ENCODE measurements at regions not wholly inside any gene's neighbourhood (a gene's known extent, or its start where the extent isn't known, plus 50 kb on each side); places are given as distances from the start of the nearest gene placed in this dataset.

DNA sequence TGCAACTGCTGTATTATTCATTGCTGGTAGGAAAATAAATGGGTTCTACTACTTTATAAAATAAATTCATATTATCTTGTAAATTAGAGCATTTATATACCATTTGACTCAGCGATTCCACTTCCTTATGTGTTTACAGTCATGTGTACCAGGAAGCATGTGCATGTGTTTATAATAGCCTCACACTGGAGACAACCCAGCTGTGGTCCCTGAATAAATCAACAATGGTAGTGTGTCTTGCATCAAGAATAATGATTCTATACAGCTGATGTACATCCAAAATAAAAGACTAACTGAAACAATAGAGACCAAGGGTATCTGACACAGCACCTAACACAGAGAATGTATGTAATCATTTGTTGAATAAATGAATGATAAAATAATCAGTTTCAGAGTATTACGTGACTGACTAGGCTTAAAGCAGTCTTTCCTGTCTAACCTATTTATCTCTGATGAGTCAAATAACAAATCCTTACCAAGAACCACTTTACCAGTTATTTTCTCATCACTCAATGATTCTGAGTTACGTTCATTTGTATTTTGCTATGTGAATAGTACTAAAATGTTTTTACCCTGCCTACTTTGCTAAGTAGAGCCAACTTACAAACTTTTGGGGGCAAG lies 216.8 kb downstream of the UBE2E3 start:
- Histone ChIP-seq H3K36me3 (replicated peaks; ENCODE audit: insufficient read depth, low read depth) (no peaks in the 10 kb centered on the region), H2AFZ (no peak overlapping the region), H3K4me2 (no peak overlapping the region), H3K27ac (no peak overlapping the region), H3K9me3 (ENCODE audit: low read depth) (no peaks in the 10 kb centered on the region), H4K20me1 (ENCODE audit: insufficient read depth, poor library complexity, severe bottlenecking) (no peaks in the 10 kb centered on the region), H3K79me2 (no peaks in the 10 kb centered on the region), H3K4me3 (no peak overlapping the region), H3K27me3 (no peaks in the 10 kb centered on the region), H3K4me1 (ENCODE audit: insufficient read depth) (no peaks in the 10 kb centered on the region), H3K9me2 (replicated peaks; ENCODE audit: insufficient read depth) (no peaks in the 10 kb centered on the region)
- DNase-seq (ENCODE audit: low spot score): no peak
- WGBS (ENCODE audit: low lambda C conversion rate, missing lambda C conversion rate): 89% methylated on average over 3 of the region's 3 CpGs
- TF ChIP-seq EZH2 (IDR thresholded peaks at IDR 0.05; ENCODE audit: borderline replicate concordance): no peak
- TF ChIP-seq, protein P1, sequence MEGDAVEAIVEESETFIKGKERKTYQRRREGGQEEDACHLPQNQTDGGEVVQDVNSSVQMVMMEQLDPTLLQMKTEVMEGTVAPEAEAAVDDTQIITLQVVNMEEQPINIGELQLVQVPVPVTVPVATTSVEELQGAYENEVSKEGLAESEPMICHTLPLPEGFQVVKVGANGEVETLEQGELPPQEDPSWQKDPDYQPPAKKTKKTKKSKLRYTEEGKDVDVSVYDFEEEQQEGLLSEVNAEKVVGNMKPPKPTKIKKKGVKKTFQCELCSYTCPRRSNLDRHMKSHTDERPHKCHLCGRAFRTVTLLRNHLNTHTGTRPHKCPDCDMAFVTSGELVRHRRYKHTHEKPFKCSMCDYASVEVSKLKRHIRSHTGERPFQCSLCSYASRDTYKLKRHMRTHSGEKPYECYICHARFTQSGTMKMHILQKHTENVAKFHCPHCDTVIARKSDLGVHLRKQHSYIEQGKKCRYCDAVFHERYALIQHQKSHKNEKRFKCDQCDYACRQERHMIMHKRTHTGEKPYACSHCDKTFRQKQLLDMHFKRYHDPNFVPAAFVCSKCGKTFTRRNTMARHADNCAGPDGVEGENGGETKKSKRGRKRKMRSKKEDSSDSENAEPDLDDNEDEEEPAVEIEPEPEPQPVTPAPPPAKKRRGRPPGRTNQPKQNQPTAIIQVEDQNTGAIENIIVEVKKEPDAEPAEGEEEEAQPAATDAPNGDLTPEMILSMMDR (IDR thresholded peaks at IDR 0.05; ENCODE audit: poor library complexity): no peak
- no peak for TF ChIP-seq EZH2phosphoT487 (IDR thresholded peaks at IDR 0.05; ENCODE audit: low read depth, severe bottlenecking, unreplicated experiment)

DNA sequence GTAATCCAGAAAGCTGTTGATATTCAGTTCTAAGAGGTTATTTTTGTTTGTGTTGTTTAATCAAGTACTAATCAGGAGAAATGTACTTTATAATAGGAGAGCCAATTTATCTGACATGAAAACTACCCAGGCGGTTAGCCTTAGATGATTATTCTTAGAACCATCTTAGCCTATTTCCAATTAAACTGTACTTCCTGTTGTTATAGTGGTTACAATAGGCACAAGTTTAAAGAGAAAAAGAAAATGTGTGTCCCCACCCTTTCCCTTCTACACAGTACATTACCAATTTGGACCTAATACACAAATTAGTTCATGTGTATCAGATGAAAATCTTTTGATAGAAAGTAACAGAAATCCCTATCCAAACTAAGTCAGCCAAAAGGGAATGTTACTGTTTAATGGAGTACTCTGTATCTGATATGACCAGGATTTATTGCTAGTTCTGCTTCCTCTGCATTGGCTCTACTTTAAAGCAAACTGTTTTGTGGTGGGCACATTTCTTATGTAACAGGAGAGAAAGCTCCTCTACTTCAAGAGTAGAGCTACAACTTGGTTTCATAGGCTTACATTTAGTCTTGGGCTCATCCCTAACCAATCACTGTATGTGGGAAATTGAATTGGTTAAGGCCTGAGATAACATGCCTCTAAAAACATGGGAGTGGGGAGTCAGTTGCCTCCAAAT lies 217.9 kb downstream of the UBE2E3 start:
- WGBS (ENCODE audit: low lambda C conversion rate, missing lambda C conversion rate): 94% methylated on average over 1 of the region's 1 CpG
- no peaks in the 10 kb centered on the region for H3K27me3 ChIP-seq
- DNase-seq (ENCODE audit: low spot score): no peak
- H3K9me3 ChIP-seq (ENCODE audit: low read depth): no peaks in the 10 kb centered on the region
- H3K27ac ChIP-seq: no peak overlapping the region
- H2AFZ ChIP-seq: no peak overlapping the region
- no peaks in the 10 kb centered on the region for H3K79me2 ChIP-seq
- H3K4me1 ChIP-seq (ENCODE audit: insufficient read depth): no peaks in the 10 kb centered on the region
- no peaks in the 10 kb centered on the region for H3K9me2 ChIP-seq (replicated peaks; ENCODE audit: insufficient read depth)
- no peak for TF ChIP-seq EZH2phosphoT487 (IDR thresholded peaks at IDR 0.05; ENCODE audit: low read depth, severe bottlenecking, unreplicated experiment)
- TF ChIP-seq, protein P1 (IDR thresholded peaks at IDR 0.05; ENCODE audit: poor library complexity): no peak
- TF ChIP-seq EZH2 (IDR thresholded peaks at IDR 0.05; ENCODE audit: borderline replicate concordance): no peak
- no peaks in the 10 kb centered on the region for H3K36me3 ChIP-seq (replicated peaks; ENCODE audit: insufficient read depth, low read depth)
- no peak overlapping the region for H3K4me3 ChIP-seq
- no peak overlapping the region for H3K4me2 ChIP-seq
- H4K20me1 ChIP-seq (ENCODE audit: insufficient read depth, poor library complexity, severe bottlenecking): no peaks in the 10 kb centered on the region

GRCh38 chr2:181203412-181203811 lies 223.0 kb downstream of the UBE2E3 start:
- H4K20me1 ChIP-seq (ENCODE audit: insufficient read depth, poor library complexity, severe bottlenecking): no peaks in the 10 kb centered on the region
- no peak for TF ChIP-seq EZH2 (IDR thresholded peaks at IDR 0.05; ENCODE audit: borderline replicate concordance)
- TF ChIP-seq, protein P1 (IDR thresholded peaks at IDR 0.05; ENCODE audit: poor library complexity): no peak
- TF ChIP-seq EZH2phosphoT487 (IDR thresholded peaks at IDR 0.05; ENCODE audit: low read depth, severe bottlenecking, unreplicated experiment): no peak
- DNase-seq (ENCODE audit: low spot score): peak; percentile 35
- H3K36me3 ChIP-seq (replicated peaks; ENCODE audit: insufficient read depth, low read depth): no peaks in the 10 kb centered on the region
- no peaks in the 10 kb centered on the region for H3K27me3 ChIP-seq
- H3K9me2 ChIP-seq (replicated peaks; ENCODE audit: insufficient read depth): no peaks in the 10 kb centered on the region
- peak overlapping the region; percentile 21 for H3K27ac ChIP-seq
- H3K4me2 ChIP-seq: no peak overlapping the region
- no peaks in the 10 kb centered on the region for H3K79me2 ChIP-seq
- no peak overlapping the region for H2AFZ ChIP-seq
- H3K9me3 ChIP-seq (ENCODE audit: low read depth): no peaks in the 10 kb centered on the region
- H3K4me3 ChIP-seq: no peak overlapping the region
- no peaks in the 10 kb centered on the region for H3K4me1 ChIP-seq (ENCODE audit: insufficient read depth)

Measured in hepatocyte (in vitro differentiated cells).